Caco-2 (cell line): ENCODE measurements at regions not wholly inside any gene's neighbourhood (a gene's known extent, or its start where the extent isn't known, plus 50 kb on each side); places are given as distances from the start of the nearest gene placed in this dataset.

Experiments
- BruUV-seq: library from RNA; stranded (reverse); fragments of 400-500 nt; replicated peaks from 2 replicates; lab custom pipeline; 2021; lab: Mats Ljungman, UMichigan
- CTCF ChIA-PET: fragments of 300-600 bp; sonication (Branson Sonifier 250); formaldehyde crosslinking; loops from one replicate; lab custom pipeline; 2022; ENCODE audit warnings: antibody characterized with exemption; lab: Charles Lee
- POLR2A ChIA-PET: fragments of 300-600 bp; sonication (Branson Sonifier 250); formaldehyde crosslinking; loops from one replicate; lab custom pipeline; 2022; ENCODE audit warnings: antibody characterized with exemption; lab: Charles Lee
- DNase-seq, 2 experiments: peaks; one replicate each; pipeline versions ENCODE4 v3.0.0 to v3.0.0-alpha.2; 2020 to 2022
- H3K27me3 ChIP-seq: replicated peaks from 2 replicates; pipeline ENCODE4 v1.6.0; 2011; ENCODE audit warnings: low read length; ENCODE audit not compliant: control insufficient read depth, insufficient read depth
- H3K36me3 ChIP-seq: 2 replicates; pipeline ENCODE4 v1.5.1; 2011; ENCODE audit warnings: low read length; ENCODE audit not compliant: control insufficient read depth, insufficient read depth
- H3K4me1 ChIP-seq: fragments of 250-450 bp; sonication (Bioruptor Pico); 2 replicates; pipeline ENCODE4 v1.5.1; 2020; ENCODE audit warnings: mild to moderate bottlenecking
- H3K4me3 ChIP-seq: 2 replicates; pipeline ENCODE4 v1.5.1; 2011; ENCODE audit warnings: low read depth, mild to moderate bottlenecking, control low read depth, low read length
- H3K9me3 ChIP-seq: fragments of 250-450 bp; sonication (Bioruptor Pico); 2 replicates; pipeline ENCODE4 v1.5.1; 2020; ENCODE audit warnings: mild to moderate bottlenecking, moderate library complexity
- H3K27ac Mint-ChIP-seq: one replicate; pipeline ENCODE4 v1.8.0; 2022; ENCODE audit warnings: mixed read lengths; ENCODE audit not compliant: unreplicated experiment
- H3K27me3 Mint-ChIP-seq: one replicate; pipeline ENCODE4 v1.8.0; 2022; ENCODE audit warnings: mixed read lengths; ENCODE audit not compliant: insufficient read depth, unreplicated experiment
- H3K36me3 Mint-ChIP-seq: one replicate; pipeline ENCODE4 v1.8.0; 2022; ENCODE audit warnings: mild to moderate bottlenecking, mixed read lengths; ENCODE audit not compliant: insufficient read depth, unreplicated experiment
- H3K4me1 Mint-ChIP-seq: one replicate; pipeline ENCODE4 v1.8.0; 2022; ENCODE audit warnings: low read depth, mixed read lengths; ENCODE audit not compliant: unreplicated experiment
- H3K4me3 Mint-ChIP-seq: one replicate; pipeline ENCODE4 v1.8.0; 2022; ENCODE audit warnings: mild to moderate bottlenecking, moderate library complexity, mixed read lengths; ENCODE audit not compliant: unreplicated experiment
- H3K9me3 Mint-ChIP-seq: one replicate; pipeline ENCODE4 v1.8.0; 2022; ENCODE audit warnings: mixed read lengths; ENCODE audit not compliant: unreplicated experiment
- CTCF ChIP-seq, 2 experiments: fragments of 200-600 bp in 1 of 2; IDR thresholded peaks; 1 replicate in 1 of 2; 2 replicates in 1 of 2; pipeline versions ENCODE4 v1.5.1 to v1.8.0; 2011 to 2022; ENCODE audit warnings: antibody characterized with exemption in 1 of 2, control low read depth in 1 of 2, inconsistent platforms in 1 of 2, low read depth in 1 of 2, low read length in 1 of 2, mild to moderate bottlenecking in 1 of 2, moderate library complexity in 1 of 2; ENCODE audit not compliant: insufficient read depth in 1 of 2, severe bottlenecking in 1 of 2, unreplicated experiment in 1 of 2
- intact Hi-C: fragments of 100-400 bp; cut with micrococcal nuclease; formaldehyde crosslinking; loops from one replicate; pipeline ENCODE4 v1.10.0; 2022; ENCODE audit not compliant: unreplicated experiment

DNA sequence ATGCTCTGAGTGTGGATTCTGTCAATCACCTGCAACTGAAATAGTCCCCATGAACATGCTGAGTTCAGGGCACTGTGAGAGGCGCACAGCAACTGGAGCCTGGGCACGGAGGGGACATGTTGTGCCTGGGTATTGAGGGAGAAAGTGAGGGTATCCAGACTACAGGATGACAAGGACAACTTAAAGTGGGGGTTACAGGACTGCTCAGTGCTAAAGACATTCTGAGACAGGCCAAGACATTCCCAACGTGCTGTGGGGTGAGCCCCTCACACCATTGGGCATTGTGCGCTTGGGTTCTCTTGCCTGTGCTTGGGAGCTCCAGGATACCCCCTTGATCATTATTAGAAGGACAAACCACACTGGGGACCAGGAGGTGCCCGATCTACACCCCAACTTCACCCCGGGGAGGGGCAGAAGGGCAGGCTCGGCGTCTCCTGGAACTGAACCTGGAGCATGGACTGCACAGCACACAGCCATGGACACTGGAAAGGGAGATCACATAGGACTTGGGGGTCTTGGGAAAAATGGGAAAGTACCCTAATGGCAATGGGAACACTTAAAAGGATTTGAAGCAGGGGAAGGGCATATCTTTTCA is 72.5 kb upstream of the HDAC4 start:
- H3K4me3 ChIP-seq = no peak overlapping the region
- no peak for TF ChIP-seq CTCF (IDR thresholded peaks at IDR 0.05; ENCODE audit: insufficient read depth in 1 of 2, low read depth in 1 of 2, low read length in 1 of 2, severe bottlenecking in 1 of 2, unreplicated experiment in 1 of 2)
- H3K27me3 ChIP-seq = no peaks in the 10 kb centered on the region
- Mint-ChIP-seq H3K36me3 (no peaks in the 10 kb centered on the region), H3K27ac (no peak overlapping the region), H3K27me3 (peaks cover 14% of the 10 kb centered on the region), H3K9me3 (no peaks in the 10 kb centered on the region), H3K4me3 (no peak overlapping the region), H3K4me1 (no peaks in the 10 kb centered on the region)
- ChIA-PET CTCF (no interaction called here), POLR2A (no interaction called here)
- H3K9me3 ChIP-seq = no peaks in the 10 kb centered on the region
- BruUV-seq = no TSS peak
- H3K36me3 ChIP-seq = no peaks in the 10 kb centered on the region
- intact Hi-C loops = no loop called here
- DNase-seq = no peak
- no peaks in the 10 kb centered on the region for H3K4me1 ChIP-seq

DNA sequence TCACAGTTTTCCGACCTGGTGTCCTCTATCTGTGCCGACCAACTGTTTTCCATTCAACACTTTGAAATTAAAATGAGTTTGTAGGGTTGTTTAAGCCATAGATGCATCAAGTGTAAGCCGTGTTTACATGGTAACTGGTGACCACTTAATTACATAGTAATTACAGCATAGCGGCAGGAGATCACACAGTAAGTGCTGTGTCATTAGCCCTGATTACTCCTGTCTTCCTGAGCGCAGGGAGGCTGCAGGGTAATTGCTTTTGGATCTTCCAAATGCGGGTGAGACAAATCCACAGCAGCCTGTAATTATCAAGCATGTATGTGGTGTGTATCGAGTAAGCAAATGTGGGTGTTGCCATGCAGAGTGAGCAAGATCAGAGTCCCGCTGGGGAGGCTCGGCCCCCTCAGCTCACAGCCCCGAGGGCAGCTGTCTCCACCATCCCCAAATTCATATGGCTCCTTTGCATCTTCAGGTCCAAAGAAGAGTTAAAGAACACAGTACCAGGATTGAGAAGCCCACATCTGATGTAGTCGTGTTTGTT is 71.5 kb upstream of the HDAC4 start:
- Histone ChIP-seq H3K9me3 (no peaks in the 10 kb centered on the region), H3K36me3 (no peaks in the 10 kb centered on the region), H3K4me1 (no peaks in the 10 kb centered on the region), H3K27me3 (no peaks in the 10 kb centered on the region), H3K4me3 (no peak overlapping the region)
- Mint-ChIP-seq H3K4me1 (no peaks in the 10 kb centered on the region), H3K27me3 (peaks cover 14% of the 10 kb centered on the region), H3K36me3 (no peaks in the 10 kb centered on the region), H3K27ac (no peak overlapping the region), H3K4me3 (no peak overlapping the region), H3K9me3 (no peaks in the 10 kb centered on the region)
- intact Hi-C loops = no loop called here
- BruUV-seq = no TSS peak
- no peak for DNase-seq
- no peak for TF ChIP-seq CTCF (IDR thresholded peaks at IDR 0.05; ENCODE audit: insufficient read depth in 1 of 2, low read depth in 1 of 2, low read length in 1 of 2, severe bottlenecking in 1 of 2, unreplicated experiment in 1 of 2)
- CTCF ChIA-PET = no interaction called here
- POLR2A ChIA-PET = no interaction called here

DNA sequence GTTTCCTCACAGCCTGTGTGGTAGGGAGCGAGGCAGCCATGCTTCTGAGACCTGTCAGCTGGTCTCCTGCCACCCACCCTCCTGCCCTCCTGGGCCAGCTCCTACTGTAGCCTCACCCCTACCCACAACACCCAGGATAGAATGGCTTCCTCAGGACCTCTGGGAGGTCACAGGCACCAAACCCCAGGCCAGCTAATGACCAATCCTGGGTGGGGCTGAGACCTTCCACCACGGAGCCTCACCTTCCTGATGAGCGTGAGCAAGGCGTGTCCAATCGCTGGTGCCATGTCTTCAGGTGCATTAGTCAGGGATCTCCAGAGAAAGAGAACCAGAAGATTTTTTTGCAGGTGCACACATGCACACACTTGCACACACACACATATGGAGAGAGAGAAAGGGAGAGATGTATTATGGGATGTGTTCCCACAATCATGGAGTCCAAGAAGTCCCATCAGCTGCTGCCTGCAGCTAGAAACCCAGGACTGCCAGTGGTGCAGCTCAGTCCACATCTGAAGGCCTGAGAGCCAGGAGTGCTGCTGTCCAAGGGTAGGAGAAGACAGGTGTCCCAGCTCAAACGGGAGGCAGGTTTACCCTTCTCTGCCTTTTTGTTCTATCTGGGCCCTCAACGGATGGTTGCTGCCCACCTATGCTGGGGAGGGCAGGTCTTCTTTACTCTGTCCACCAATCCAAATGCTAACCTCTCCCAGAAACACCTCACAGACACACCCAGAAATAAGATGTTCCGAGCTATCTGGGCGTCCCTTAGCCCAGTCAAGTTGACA is 70.4 kb upstream of the HDAC4 start:
- Histone ChIP-seq H3K36me3 (no peaks in the 10 kb centered on the region), H3K27me3 (no peaks in the 10 kb centered on the region), H3K9me3 (no peaks in the 10 kb centered on the region), H3K4me3 (no peak overlapping the region), H3K4me1 (no peaks in the 10 kb centered on the region)
- Mint-ChIP-seq H3K27me3 (peaks cover 14% of the 10 kb centered on the region), H3K4me3 (no peak overlapping the region), H3K36me3 (no peaks in the 10 kb centered on the region), H3K4me1 (no peaks in the 10 kb centered on the region), H3K9me3 (no peaks in the 10 kb centered on the region), H3K27ac (no peak overlapping the region)
- intact Hi-C loops = no loop called here
- BruUV-seq = no TSS peak
- no peak for TF ChIP-seq CTCF (IDR thresholded peaks at IDR 0.05; ENCODE audit: insufficient read depth in 1 of 2, low read depth in 1 of 2, low read length in 1 of 2, severe bottlenecking in 1 of 2, unreplicated experiment in 1 of 2)
- POLR2A ChIA-PET = no interaction called here
- DNase-seq = no peak
- CTCF ChIA-PET = no interaction called here
